ENCODE measurements at regions not wholly inside any gene's neighbourhood (a gene's known extent, or its start where the extent isn't known, plus 50 kb on each side); places are given as distances from the start of the nearest gene placed in this dataset.

DNA sequence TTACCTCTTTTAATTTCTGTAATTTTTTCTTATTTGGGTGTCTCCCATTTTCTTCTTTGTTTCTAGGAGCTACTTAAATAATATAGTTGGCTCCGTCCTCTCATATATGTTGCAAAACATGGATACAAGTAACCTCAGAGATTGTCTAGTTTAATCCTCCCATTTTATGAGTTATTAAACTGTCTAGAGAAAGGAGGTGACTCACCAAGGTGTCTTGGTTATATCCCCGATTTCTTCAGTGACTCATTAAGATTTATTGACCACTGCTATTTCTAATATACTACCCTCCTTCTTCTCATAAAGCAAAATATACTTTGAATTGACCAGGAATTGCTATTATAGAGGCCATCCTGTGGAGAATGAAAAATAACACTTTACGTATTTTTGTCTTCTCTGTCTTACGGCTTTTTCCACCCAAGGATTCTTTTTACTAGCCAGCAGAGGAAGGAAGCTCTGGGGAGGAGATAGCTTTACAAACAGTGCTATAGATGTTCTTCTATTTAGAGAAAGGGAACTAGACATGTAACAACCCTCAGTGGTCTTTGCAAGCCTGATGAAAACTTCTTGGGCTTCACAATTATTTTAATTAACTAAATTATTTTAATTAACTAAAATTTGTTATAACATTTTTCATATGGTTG, 300.4 kb upstream of the TNP1 start:
- H2AFZ ChIP-seq (ENCODE audit: low read depth): no peak overlapping the region
- H3K9me3 ChIP-seq: no peaks in the 10 kb centered on the region
- H4K20me1 ChIP-seq (ENCODE audit: insufficient read depth): no peaks in the 10 kb centered on the region
- no peak overlapping the region for H3K27ac ChIP-seq (ENCODE audit: low read depth in 2 of 2, low read length in 1 of 2)
- H3K4me3 ChIP-seq (ENCODE audit: low read depth in 2 of 2, low read length in 1 of 2): no peak overlapping the region
- H3K4me1 ChIP-seq (ENCODE audit: control insufficient read depth in 1 of 2, insufficient read depth in 2 of 2, low read depth in 1 of 2, low read length in 1 of 2): peaks cover 0 to 11% of the 10 kb centered on the region in 2 experiments; a peak in 2 of 4 replicates
- CTCF ChIA-PET: interaction anchor here (0.6 to 1.8 kb wide), 4 partner anchors 168 to 563 kb away, joined by 3 to 5 read pairs (median 4); no protein-coding TSS in a partner anchor
- no peaks in the 10 kb centered on the region for H3K79me2 ChIP-seq (ENCODE audit: insufficient read depth)
- TF ChIP-seq POLR2AphosphoS5 (IDR thresholded peaks at IDR 0.05; ENCODE audit: low read depth, low read length) (no peak), NRF1 (IDR thresholded peaks at IDR 0.05; ENCODE audit: low read depth, low read length) (no peak), GATA2 (CRISPR knock-in tag; IDR thresholded peaks at IDR 0.05) (no peak), MXI1 (IDR thresholded peaks at IDR 0.05; ENCODE audit: low read depth, low read length) (no peak), FOSL2 (IDR thresholded peaks at IDR 0.05; ENCODE audit: borderline replicate concordance, low read depth) (peak; percentile 53; the same call in 1 of the 2 replicates), FOXM1 (IDR thresholded peaks at IDR 0.05; ENCODE audit: low read depth) (no peak), TCF12 (IDR thresholded peaks at IDR 0.05) (peak; percentile 51), NFIC (IDR thresholded peaks at IDR 0.05; ENCODE audit: borderline replicate concordance) (no peak), RAD21 (IDR thresholded peaks at IDR 0.05; ENCODE audit: low read length) (no peak), SIN3A (IDR thresholded peaks at IDR 0.05; ENCODE audit: borderline replicate concordance, low read depth, low read length) (no peak), ELF1 (IDR thresholded peaks at IDR 0.05) (no peak), FOXJ3 (CRISPR knock-in tag; IDR thresholded peaks at IDR 0.05) (no peak), JUND (IDR thresholded peaks at IDR 0.05) (peak; percentile 54), YY1 (IDR thresholded peaks at IDR 0.05; ENCODE audit: low read depth) (no peak), RXRA (IDR thresholded peaks at IDR 0.05; ENCODE audit: borderline replicate concordance, low read depth) (no peak), RCOR1 (IDR thresholded peaks at IDR 0.05; ENCODE audit: low read length) (no peak), EZH2phosphoT487 (IDR thresholded peaks at IDR 0.05; ENCODE audit: borderline replicate concordance, low read depth) (no peak)
- TF ChIP-seq, protein P1, sequence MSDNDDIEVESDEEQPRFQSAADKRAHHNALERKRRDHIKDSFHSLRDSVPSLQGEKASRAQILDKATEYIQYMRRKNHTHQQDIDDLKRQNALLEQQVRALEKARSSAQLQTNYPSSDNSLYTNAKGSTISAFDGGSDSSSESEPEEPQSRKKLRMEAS (IDR thresholded peaks at IDR 0.05; ENCODE audit: low read depth): no peak
- TF ChIP-seq, protein P2, sequence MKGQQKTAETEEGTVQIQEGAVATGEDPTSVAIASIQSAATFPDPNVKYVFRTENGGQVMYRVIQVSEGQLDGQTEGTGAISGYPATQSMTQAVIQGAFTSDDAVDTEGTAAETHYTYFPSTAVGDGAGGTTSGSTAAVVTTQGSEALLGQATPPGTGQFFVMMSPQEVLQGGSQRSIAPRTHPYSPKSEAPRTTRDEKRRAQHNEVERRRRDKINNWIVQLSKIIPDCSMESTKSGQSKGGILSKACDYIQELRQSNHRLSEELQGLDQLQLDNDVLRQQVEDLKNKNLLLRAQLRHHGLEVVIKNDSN (IDR thresholded peaks at IDR 0.05; ENCODE audit: borderline replicate concordance, low read depth): no peak
- TF ChIP-seq, protein P3, sequence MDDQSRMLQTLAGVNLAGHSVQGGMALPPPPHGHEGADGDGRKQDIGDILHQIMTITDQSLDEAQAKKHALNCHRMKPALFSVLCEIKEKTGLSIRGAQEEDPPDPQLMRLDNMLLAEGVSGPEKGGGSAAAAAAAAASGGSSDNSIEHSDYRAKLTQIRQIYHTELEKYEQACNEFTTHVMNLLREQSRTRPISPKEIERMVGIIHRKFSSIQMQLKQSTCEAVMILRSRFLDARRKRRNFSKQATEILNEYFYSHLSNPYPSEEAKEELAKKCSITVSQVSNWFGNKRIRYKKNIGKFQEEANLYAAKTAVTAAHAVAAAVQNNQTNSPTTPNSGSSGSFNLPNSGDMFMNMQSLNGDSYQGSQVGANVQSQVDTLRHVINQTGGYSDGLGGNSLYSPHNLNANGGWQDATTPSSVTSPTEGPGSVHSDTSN (IDR thresholded peaks at IDR 0.05): peak; percentile 73
- TF ChIP-seq, protein P4, sequence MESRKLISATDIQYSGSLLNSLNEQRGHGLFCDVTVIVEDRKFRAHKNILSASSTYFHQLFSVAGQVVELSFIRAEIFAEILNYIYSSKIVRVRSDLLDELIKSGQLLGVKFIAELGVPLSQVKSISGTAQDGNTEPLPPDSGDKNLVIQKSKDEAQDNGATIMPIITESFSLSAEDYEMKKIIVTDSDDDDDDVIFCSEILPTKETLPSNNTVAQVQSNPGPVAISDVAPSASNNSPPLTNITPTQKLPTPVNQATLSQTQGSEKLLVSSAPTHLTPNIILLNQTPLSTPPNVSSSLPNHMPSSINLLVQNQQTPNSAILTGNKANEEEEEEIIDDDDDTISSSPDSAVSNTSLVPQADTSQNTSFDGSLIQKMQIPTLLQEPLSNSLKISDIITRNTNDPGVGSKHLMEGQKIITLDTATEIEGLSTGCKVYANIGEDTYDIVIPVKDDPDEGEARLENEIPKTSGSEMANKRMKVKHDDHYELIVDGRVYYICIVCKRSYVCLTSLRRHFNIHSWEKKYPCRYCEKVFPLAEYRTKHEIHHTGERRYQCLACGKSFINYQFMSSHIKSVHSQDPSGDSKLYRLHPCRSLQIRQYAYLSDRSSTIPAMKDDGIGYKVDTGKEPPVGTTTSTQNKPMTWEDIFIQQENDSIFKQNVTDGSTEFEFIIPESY (IDR thresholded peaks at IDR 0.05; ENCODE audit: borderline replicate concordance, low read depth): no peak
- TF ChIP-seq, protein P5, sequence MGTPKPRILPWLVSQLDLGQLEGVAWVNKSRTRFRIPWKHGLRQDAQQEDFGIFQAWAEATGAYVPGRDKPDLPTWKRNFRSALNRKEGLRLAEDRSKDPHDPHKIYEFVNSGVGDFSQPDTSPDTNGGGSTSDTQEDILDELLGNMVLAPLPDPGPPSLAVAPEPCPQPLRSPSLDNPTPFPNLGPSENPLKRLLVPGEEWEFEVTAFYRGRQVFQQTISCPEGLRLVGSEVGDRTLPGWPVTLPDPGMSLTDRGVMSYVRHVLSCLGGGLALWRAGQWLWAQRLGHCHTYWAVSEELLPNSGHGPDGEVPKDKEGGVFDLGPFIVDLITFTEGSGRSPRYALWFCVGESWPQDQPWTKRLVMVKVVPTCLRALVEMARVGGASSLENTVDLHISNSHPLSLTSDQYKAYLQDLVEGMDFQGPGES (IDR thresholded peaks at IDR 0.05; ENCODE audit: low read depth, low read length): no peak
- TF ChIP-seq, protein P6, sequence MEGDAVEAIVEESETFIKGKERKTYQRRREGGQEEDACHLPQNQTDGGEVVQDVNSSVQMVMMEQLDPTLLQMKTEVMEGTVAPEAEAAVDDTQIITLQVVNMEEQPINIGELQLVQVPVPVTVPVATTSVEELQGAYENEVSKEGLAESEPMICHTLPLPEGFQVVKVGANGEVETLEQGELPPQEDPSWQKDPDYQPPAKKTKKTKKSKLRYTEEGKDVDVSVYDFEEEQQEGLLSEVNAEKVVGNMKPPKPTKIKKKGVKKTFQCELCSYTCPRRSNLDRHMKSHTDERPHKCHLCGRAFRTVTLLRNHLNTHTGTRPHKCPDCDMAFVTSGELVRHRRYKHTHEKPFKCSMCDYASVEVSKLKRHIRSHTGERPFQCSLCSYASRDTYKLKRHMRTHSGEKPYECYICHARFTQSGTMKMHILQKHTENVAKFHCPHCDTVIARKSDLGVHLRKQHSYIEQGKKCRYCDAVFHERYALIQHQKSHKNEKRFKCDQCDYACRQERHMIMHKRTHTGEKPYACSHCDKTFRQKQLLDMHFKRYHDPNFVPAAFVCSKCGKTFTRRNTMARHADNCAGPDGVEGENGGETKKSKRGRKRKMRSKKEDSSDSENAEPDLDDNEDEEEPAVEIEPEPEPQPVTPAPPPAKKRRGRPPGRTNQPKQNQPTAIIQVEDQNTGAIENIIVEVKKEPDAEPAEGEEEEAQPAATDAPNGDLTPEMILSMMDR (IDR thresholded peaks at IDR 0.05): no peak
- TF ChIP-seq, protein P7, sequence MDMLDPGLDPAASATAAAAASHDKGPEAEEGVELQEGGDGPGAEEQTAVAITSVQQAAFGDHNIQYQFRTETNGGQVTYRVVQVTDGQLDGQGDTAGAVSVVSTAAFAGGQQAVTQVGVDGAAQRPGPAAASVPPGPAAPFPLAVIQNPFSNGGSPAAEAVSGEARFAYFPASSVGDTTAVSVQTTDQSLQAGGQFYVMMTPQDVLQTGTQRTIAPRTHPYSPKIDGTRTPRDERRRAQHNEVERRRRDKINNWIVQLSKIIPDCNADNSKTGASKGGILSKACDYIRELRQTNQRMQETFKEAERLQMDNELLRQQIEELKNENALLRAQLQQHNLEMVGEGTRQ (IDR thresholded peaks at IDR 0.05; ENCODE audit: borderline replicate concordance, low read depth, low read length): no peak
- H3K4me2 ChIP-seq: no peak overlapping the region
- DNase-seq: no peak
- 66% methylated on average over 4 of the region's 4 CpGs for WGBS (ENCODE audit: low lambda C conversion rate)
- no peak overlapping the region for H3K9ac ChIP-seq
- H3F3A ChIP-seq (replicated peaks; ENCODE audit: insufficient read depth): no peaks in the 10 kb centered on the region
- H3K27me3 ChIP-seq (ENCODE audit: insufficient read depth): no peaks in the 10 kb centered on the region
- H3K36me3 ChIP-seq (replicated peaks in 1 of 2; ENCODE audit: control insufficient read depth in 1 of 2, insufficient read depth in 2 of 2, low read length in 1 of 2): no peaks in the 10 kb centered on the region
- POLR2A ChIA-PET: no interaction called here
- H3K9me2 ChIP-seq: no peaks in the 10 kb centered on the region
